ENCODE measurements at regions not wholly inside any gene's neighbourhood (a gene's known extent, or its start where the extent isn't known, plus 50 kb on each side); places are given as distances from the start of the nearest gene placed in this dataset.

DNA sequence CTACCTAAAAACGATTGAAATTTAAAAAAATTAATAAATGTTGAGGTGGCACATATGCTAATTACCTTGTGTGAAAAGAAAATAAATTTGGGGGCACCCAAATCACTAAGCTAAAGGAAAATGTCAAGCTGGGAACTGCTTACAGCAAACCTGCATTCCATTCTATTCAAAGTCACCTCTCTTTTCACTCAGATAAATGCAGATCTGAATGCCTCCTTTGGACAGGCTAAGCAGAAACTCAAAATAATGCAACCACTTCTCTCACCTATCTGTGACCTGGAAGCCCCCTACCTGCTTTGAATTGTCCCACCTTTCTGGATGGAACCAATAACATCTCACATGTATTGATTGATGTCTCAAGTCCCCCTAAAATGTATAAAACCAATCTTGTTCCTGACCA, 628.7 kb downstream of the AMY1C start:
- no TSS peak for BruUV-seq (replicated peaks)
- H3K27me3 ChIP-seq (ENCODE audit: control insufficient read depth, insufficient read depth, low read length): no peaks in the 10 kb centered on the region
- ChIA-PET POLR2A (no interaction called here), CTCF (no interaction called here)
- ATAC-seq: no peak
- no peaks in the 10 kb centered on the region for H3K36me3 ChIP-seq (ENCODE audit: control insufficient read depth, insufficient read depth, low read length)
- in situ Hi-C loops (cut with HindIII; ENCODE audit: low pct_unique_long_range_greater_than_20kb, low sequenced_read_pairs): no loop called here
- H3K4me3 ChIP-seq (ENCODE audit: low read depth in 2 of 2, low read length in 2 of 2): no peak overlapping the region
- no peaks in the 10 kb centered on the region for H3K9me3 ChIP-seq (ENCODE audit: control insufficient read depth, insufficient read depth, low read depth, low read length)
- intact Hi-C loops (cut with micrococcal nuclease; ENCODE audit: unreplicated experiment): no loop called here
- H3K4me1 ChIP-seq (ENCODE audit: control insufficient read depth, insufficient read depth, low read length): no peaks in the 10 kb centered on the region
- TF ChIP-seq TCF7L2 (IDR thresholded peaks at IDR 0.05; ENCODE audit: low read depth, low read length) (no peak), REST (IDR thresholded peaks at IDR 0.05; ENCODE audit: insufficient read depth in 1 of 2, low read depth in 2 of 2, low read length in 1 of 2) (no peak), SIN3A (IDR thresholded peaks at IDR 0.05; ENCODE audit: borderline replicate concordance, insufficient read depth, low read depth, low read length) (no peak), POLR2AphosphoS5 (IDR thresholded peaks at IDR 0.05; ENCODE audit: low read depth, low read length) (no peak)
- TF ChIP-seq, protein P1, sequence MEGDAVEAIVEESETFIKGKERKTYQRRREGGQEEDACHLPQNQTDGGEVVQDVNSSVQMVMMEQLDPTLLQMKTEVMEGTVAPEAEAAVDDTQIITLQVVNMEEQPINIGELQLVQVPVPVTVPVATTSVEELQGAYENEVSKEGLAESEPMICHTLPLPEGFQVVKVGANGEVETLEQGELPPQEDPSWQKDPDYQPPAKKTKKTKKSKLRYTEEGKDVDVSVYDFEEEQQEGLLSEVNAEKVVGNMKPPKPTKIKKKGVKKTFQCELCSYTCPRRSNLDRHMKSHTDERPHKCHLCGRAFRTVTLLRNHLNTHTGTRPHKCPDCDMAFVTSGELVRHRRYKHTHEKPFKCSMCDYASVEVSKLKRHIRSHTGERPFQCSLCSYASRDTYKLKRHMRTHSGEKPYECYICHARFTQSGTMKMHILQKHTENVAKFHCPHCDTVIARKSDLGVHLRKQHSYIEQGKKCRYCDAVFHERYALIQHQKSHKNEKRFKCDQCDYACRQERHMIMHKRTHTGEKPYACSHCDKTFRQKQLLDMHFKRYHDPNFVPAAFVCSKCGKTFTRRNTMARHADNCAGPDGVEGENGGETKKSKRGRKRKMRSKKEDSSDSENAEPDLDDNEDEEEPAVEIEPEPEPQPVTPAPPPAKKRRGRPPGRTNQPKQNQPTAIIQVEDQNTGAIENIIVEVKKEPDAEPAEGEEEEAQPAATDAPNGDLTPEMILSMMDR (IDR thresholded peaks at IDR 0.05): no peak
- H3K27ac ChIP-seq (ENCODE audit: low read length): no peak overlapping the region
- DNase-seq (ENCODE audit: low read depth, low spot score): no peak

DNA sequence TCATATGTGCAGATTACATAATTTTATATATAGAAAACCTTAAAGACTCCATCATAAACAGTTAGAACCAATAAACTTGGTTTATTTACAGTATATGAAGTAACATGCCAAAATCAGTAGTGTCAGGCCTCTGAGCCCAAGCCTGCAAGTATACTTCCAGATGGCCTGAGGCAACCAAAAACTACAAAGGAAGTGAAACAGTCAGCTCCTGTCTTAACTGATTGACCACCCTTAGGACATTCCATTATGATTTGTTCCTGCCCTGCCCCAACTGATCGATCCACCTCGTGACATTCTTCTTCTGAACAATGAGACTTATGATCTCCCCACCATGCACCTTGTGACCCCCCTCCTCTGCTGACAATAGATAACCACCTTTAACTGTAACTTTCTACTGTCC, 630.3 kb downstream of the AMY1C start:
- Histone ChIP-seq H3K27ac (ENCODE audit: low read length) (no peak overlapping the region), H3K4me3 (ENCODE audit: low read depth in 2 of 2, low read length in 2 of 2) (no peak overlapping the region), H3K9me3 (ENCODE audit: control insufficient read depth, insufficient read depth, low read depth, low read length) (no peaks in the 10 kb centered on the region), H3K36me3 (ENCODE audit: control insufficient read depth, insufficient read depth, low read length) (no peaks in the 10 kb centered on the region), H3K27me3 (ENCODE audit: control insufficient read depth, insufficient read depth, low read length) (no peaks in the 10 kb centered on the region), H3K4me1 (ENCODE audit: control insufficient read depth, insufficient read depth, low read length) (no peaks in the 10 kb centered on the region)
- no peak for DNase-seq (ENCODE audit: low read depth, low spot score)
- no peak for ATAC-seq
- intact Hi-C loops (cut with micrococcal nuclease; ENCODE audit: unreplicated experiment) (no loop called here), in situ Hi-C loops (cut with HindIII; ENCODE audit: low pct_unique_long_range_greater_than_20kb, low sequenced_read_pairs) (no loop called here)
- ChIA-PET POLR2A (no interaction called here), CTCF (no interaction called here)
- TF ChIP-seq POLR2AphosphoS5 (IDR thresholded peaks at IDR 0.05; ENCODE audit: low read depth, low read length) (no peak), TCF7L2 (IDR thresholded peaks at IDR 0.05; ENCODE audit: low read depth, low read length) (no peak), SIN3A (IDR thresholded peaks at IDR 0.05; ENCODE audit: borderline replicate concordance, insufficient read depth, low read depth, low read length) (no peak), REST (IDR thresholded peaks at IDR 0.05; ENCODE audit: insufficient read depth in 1 of 2, low read depth in 2 of 2, low read length in 1 of 2) (no peak)
- TF ChIP-seq, protein P1 (IDR thresholded peaks at IDR 0.05): no peak
- BruUV-seq (replicated peaks): no TSS peak

Measured in Panc1 (cell line).